PFSK-1 (cell line): ENCODE measurements at regions not wholly inside any gene's neighbourhood (a gene's known extent, or its start where the extent isn't known, plus 50 kb on each side); places are given as distances from the start of the nearest gene placed in this dataset.

Experiments used
- FOXP2 ChIP-seq: optimal IDR thresholded peaks from 2 replicates; pipeline ENCODE3; 2011; ENCODE audit warnings: borderline replicate concordance, control low read depth, inconsistent platforms; ENCODE audit not compliant: insufficient read depth; ENCODE audit errors: extremely low read length, extremely low read depth
- POLR2AphosphoS5 ChIP-seq: IDR thresholded peaks from 2 replicates; pipeline ENCODE4 v1.6.1; 2012; ENCODE audit warnings: low read depth, mild to moderate bottlenecking, control low read depth, low read length, moderate library complexity
- REST ChIP-seq, 2 experiments: IDR thresholded peaks; 2 replicates each; pipeline versions ENCODE4 v1.6.1 to v1.8.0; 2011 to 2012; ENCODE audit warnings: low read depth in 2 of 2, low read length in 2 of 2, control low read depth in 1 of 2, inconsistent platforms in 1 of 2, mild to moderate bottlenecking in 1 of 2, moderate library complexity in 1 of 2; ENCODE audit not compliant: insufficient read depth in 1 of 2
- SIN3A ChIP-seq: IDR thresholded peaks from 2 replicates; pipeline ENCODE4 v1.6.1; 2012; ENCODE audit warnings: mild to moderate bottlenecking, low read length, moderate library complexity, borderline replicate concordance; ENCODE audit not compliant: insufficient read depth
- TAF1 ChIP-seq: IDR thresholded peaks from 2 replicates; pipeline ENCODE4 v1.6.1; 2012; ENCODE audit warnings: low read length, control low read depth, borderline replicate concordance; ENCODE audit not compliant: insufficient read depth

GRCh38 chr20:63064310-63064709 is 57.5 kb upstream of the BHLHE23 start:
- TF ChIP-seq FOXP2 (no peak), POLR2AphosphoS5 (no peak), REST (IDR thresholded peaks at IDR 0.05; ENCODE audit: insufficient read depth in 1 of 2, low read depth in 2 of 2, low read length in 2 of 2) (no peak), TAF1 (no peak), SIN3A (no peak)

- TF ChIP-seq FOXP2 (no peak), POLR2AphosphoS5 (no peak), TAF1 (no peak), REST (IDR thresholded peaks at IDR 0.05; ENCODE audit: insufficient read depth in 1 of 2, low read depth in 2 of 2, low read length in 2 of 2) (no peak), SIN3A (no peak)
Measured at GRCh38 chr20:63062188-63063140, 55.7 kb upstream of the BHLHE23 start.

GRCh38 chr20:63061771-63062100 is 55.0 kb upstream of the BHLHE23 start:
- TF ChIP-seq REST (IDR thresholded peaks at IDR 0.05; ENCODE audit: insufficient read depth in 1 of 2, low read depth in 2 of 2, low read length in 2 of 2) (no peak), SIN3A (no peak), FOXP2 (no peak), POLR2AphosphoS5 (no peak), TAF1 (no peak)

GRCh38 chr20:63061051-63061770 is 54.4 kb upstream of the BHLHE23 start:
- no peak for TF ChIP-seq FOXP2
- TF ChIP-seq SIN3A = no peak
- no peak for TF ChIP-seq REST (IDR thresholded peaks at IDR 0.05; ENCODE audit: insufficient read depth in 1 of 2, low read depth in 2 of 2, low read length in 2 of 2)
- TF ChIP-seq TAF1 = no peak
- no peak for TF ChIP-seq POLR2AphosphoS5
